Body of pancreas (tissue), 4 donors: ENCODE measurements at regions not wholly inside any gene's neighbourhood (a gene's known extent, or its start where the extent isn't known, plus 50 kb on each side); places are given as distances from the start of the nearest gene placed in this dataset.

Experiments used
- CTCF ChIP-seq, 7 experiments: fragments of 450-650 bp in 4 of 7; fragments of 200-600 bp in 3 of 7; sonication (generic) in 3 of 7; IDR thresholded peaks; one replicate each; pipeline ENCODE4 v1.5.1; 2016 to 2019; ENCODE audit warnings: antibody characterized with exemption in 7 of 7
- POLR2A ChIP-seq, 3 donors: fragments of 450-650 bp; IDR thresholded peaks; one replicate each; pipeline ENCODE4 v1.6.1; 2016; ENCODE audit warnings: antibody characterized with exemption in 3 of 3, mild to moderate bottlenecking in 2 of 3

- TF ChIP-seq CTCF (IDR thresholded peaks at IDR 0.05) (no peak), POLR2A (IDR thresholded peaks at IDR 0.05) (no peak)
Observed at GRCh38 chr2:41167014-41167413, 715.1 kb upstream of the SLC8A1 start.
